ENCODE measurements at regions not wholly inside any gene's neighbourhood (a gene's known extent, or its start where the extent isn't known, plus 50 kb on each side); places are given as distances from the start of the nearest gene placed in this dataset.

- TF ChIP-seq CTCF (IDR thresholded peaks at IDR 0.05) (no peak), EP300 (IDR thresholded peaks at IDR 0.05) (no peak), POLR2AphosphoS5 (IDR thresholded peaks at IDR 0.05) (no peak), POLR2A (IDR thresholded peaks at IDR 0.05) (no peak)
Observed at GRCh38 chr7:84823530-84823929, 363.3 kb downstream of the SEMA3D start.
